ENCODE measurements at regions not wholly inside any gene's neighbourhood (a gene's known extent, or its start where the extent isn't known, plus 50 kb on each side); places are given as distances from the start of the nearest gene placed in this dataset.

DNA sequence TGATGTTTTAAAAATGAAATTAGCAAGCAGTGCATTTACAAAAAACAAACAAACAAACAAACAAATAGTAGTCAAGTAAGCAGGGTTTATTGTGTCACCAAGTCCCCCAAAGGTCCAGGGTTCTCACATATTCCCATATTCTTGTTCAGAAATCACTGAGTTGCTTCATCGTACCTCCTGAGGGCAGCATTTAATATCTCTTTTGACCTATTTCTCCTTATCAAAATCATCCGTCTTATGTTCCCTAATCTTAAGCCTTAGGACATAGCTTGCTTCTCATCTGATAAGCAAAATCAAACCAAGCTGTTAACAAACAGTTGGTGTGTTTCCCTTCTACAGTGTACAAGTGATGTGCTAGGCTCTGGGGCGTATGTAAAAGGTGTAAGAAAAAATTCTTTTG lies 109.5 kb upstream of the MAN2A1 start:
- Histone ChIP-seq H3K27me3 (ENCODE audit: low read length) (no peaks in the 10 kb centered on the region), H3K9ac (ENCODE audit: low read length) (no peak overlapping the region), H3K4me3 (ENCODE audit: insufficient read depth, low read length, poor library complexity, severe bottlenecking) (no peak overlapping the region), H3K9me3 (ENCODE audit: insufficient read depth, low read length) (no peaks in the 10 kb centered on the region), H3K27ac (ENCODE audit: low read depth, low read length) (no peak overlapping the region), H4K20me1 (ENCODE audit: low read depth, low read length) (no peaks in the 10 kb centered on the region), H2AFZ (ENCODE audit: low read depth, low read length, severe bottlenecking) (no peak overlapping the region), H3K9me2 (replicated peaks; ENCODE audit: insufficient read depth, low read length) (no peaks in the 10 kb centered on the region), H3K36me3 (ENCODE audit: low read length) (no peaks in the 10 kb centered on the region), H3K4me2 (ENCODE audit: low read depth, low read length, poor library complexity, severe bottlenecking) (no peak overlapping the region), H3K79me2 (ENCODE audit: insufficient read depth, low read length) (no peaks in the 10 kb centered on the region), H3F3A (ENCODE audit: insufficient read depth) (no peaks in the 10 kb centered on the region)
- no peak for TF ChIP-seq EZH2phosphoT487 (conservative IDR thresholded peaks at IDR 0.05; ENCODE audit: low read length)
- TF ChIP-seq, protein P1, sequence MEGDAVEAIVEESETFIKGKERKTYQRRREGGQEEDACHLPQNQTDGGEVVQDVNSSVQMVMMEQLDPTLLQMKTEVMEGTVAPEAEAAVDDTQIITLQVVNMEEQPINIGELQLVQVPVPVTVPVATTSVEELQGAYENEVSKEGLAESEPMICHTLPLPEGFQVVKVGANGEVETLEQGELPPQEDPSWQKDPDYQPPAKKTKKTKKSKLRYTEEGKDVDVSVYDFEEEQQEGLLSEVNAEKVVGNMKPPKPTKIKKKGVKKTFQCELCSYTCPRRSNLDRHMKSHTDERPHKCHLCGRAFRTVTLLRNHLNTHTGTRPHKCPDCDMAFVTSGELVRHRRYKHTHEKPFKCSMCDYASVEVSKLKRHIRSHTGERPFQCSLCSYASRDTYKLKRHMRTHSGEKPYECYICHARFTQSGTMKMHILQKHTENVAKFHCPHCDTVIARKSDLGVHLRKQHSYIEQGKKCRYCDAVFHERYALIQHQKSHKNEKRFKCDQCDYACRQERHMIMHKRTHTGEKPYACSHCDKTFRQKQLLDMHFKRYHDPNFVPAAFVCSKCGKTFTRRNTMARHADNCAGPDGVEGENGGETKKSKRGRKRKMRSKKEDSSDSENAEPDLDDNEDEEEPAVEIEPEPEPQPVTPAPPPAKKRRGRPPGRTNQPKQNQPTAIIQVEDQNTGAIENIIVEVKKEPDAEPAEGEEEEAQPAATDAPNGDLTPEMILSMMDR (IDR thresholded peaks at IDR 0.05; ENCODE audit: insufficient read depth, low read length, poor library complexity, severe bottlenecking) = no peak

DNA sequence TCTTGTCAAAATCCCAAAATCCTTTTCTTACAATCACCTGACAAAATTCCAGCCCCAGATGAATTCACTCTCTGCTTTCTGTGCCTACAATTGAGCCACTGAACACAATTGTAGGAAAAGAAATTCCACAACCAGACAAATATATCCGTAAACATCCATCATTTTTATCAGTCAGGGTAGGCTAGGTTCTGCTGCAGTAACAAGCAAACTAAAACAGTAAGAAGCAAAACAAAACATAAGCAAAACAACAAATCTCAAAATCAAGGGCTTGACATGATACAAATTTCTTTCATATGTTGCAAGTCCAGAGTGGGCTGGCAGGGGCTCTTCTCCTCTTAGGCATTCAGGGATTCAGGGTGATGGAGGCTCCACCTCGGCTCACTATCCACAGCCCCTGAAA lies 114.2 kb upstream of the MAN2A1 start:
- no peaks in the 10 kb centered on the region for H3K9me2 ChIP-seq (replicated peaks; ENCODE audit: insufficient read depth, low read length)
- no peak overlapping the region for H3K27ac ChIP-seq (ENCODE audit: low read depth, low read length)
- no peak overlapping the region for H2AFZ ChIP-seq (ENCODE audit: low read depth, low read length, severe bottlenecking)
- H3K4me3 ChIP-seq (ENCODE audit: insufficient read depth, low read length, poor library complexity, severe bottlenecking) = no peak overlapping the region
- no peaks in the 10 kb centered on the region for H3K79me2 ChIP-seq (ENCODE audit: insufficient read depth, low read length)
- H3K9me3 ChIP-seq (ENCODE audit: insufficient read depth, low read length) = no peaks in the 10 kb centered on the region
- H3K36me3 ChIP-seq (ENCODE audit: low read length) = no peaks in the 10 kb centered on the region
- no peak overlapping the region for H3K4me2 ChIP-seq (ENCODE audit: low read depth, low read length, poor library complexity, severe bottlenecking)
- no peaks in the 10 kb centered on the region for H4K20me1 ChIP-seq (ENCODE audit: low read depth, low read length)
- H3K27me3 ChIP-seq (ENCODE audit: low read length) = no peaks in the 10 kb centered on the region
- H3K9ac ChIP-seq (ENCODE audit: low read length) = no peak overlapping the region
- no peaks in the 10 kb centered on the region for H3F3A ChIP-seq (ENCODE audit: insufficient read depth)
- TF ChIP-seq EZH2phosphoT487 (conservative IDR thresholded peaks at IDR 0.05; ENCODE audit: low read length) = no peak
- TF ChIP-seq, protein P1 (IDR thresholded peaks at IDR 0.05; ENCODE audit: insufficient read depth, low read length, poor library complexity, severe bottlenecking) = no peak

DNA sequence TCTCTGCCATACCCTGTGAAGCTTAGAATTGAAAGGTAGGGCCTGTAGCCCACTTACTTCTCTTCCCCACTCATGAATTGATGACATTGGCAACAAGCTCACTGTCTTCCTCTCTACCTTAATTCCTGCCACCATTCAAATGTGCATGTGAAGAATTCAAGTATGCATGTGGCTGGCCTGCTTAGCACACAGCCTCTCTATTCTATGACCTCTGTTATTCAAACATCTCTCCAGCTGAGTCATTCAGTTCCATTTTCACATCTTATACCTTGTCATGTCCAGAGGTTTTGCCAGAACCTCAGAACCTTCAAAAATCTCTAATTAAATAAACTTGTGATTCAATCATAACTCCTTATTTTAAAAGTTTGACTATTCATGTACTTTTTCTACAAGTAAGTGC lies 114.7 kb upstream of the MAN2A1 start:
- Histone ChIP-seq H3K4me2 (ENCODE audit: low read depth, low read length, poor library complexity, severe bottlenecking) (no peak overlapping the region), H3K79me2 (ENCODE audit: insufficient read depth, low read length) (no peaks in the 10 kb centered on the region), H3K36me3 (ENCODE audit: low read length) (no peaks in the 10 kb centered on the region), H3K4me3 (ENCODE audit: insufficient read depth, low read length, poor library complexity, severe bottlenecking) (no peak overlapping the region), H4K20me1 (ENCODE audit: low read depth, low read length) (no peaks in the 10 kb centered on the region), H3K27ac (ENCODE audit: low read depth, low read length) (no peak overlapping the region), H3K27me3 (ENCODE audit: low read length) (no peaks in the 10 kb centered on the region), H3K9ac (ENCODE audit: low read length) (no peak overlapping the region), H3K9me2 (replicated peaks; ENCODE audit: insufficient read depth, low read length) (no peaks in the 10 kb centered on the region), H3K9me3 (ENCODE audit: insufficient read depth, low read length) (no peaks in the 10 kb centered on the region), H2AFZ (ENCODE audit: low read depth, low read length, severe bottlenecking) (no peak overlapping the region), H3F3A (ENCODE audit: insufficient read depth) (no peaks in the 10 kb centered on the region)
- TF ChIP-seq, protein P1 (IDR thresholded peaks at IDR 0.05; ENCODE audit: insufficient read depth, low read length, poor library complexity, severe bottlenecking) = no peak
- no peak for TF ChIP-seq EZH2phosphoT487 (conservative IDR thresholded peaks at IDR 0.05; ENCODE audit: low read length)

Measured in SU-DHL-6 (cell line).